HG02642 (cell line): ENCODE measurements at regions not wholly inside any gene's neighbourhood (a gene's known extent, or its start where the extent isn't known, plus 50 kb on each side); places are given as distances from the start of the nearest gene placed in this dataset.

ENCODE experiments used
- ATAC-seq: cut with Tn5 transposase; IDR thresholded peaks from one replicate; pipeline ENCODE4 v1.9.1; 2021; ENCODE audit warnings: mild to moderate bottlenecking; ENCODE audit not compliant: unreplicated experiment, poor library complexity

DNA sequence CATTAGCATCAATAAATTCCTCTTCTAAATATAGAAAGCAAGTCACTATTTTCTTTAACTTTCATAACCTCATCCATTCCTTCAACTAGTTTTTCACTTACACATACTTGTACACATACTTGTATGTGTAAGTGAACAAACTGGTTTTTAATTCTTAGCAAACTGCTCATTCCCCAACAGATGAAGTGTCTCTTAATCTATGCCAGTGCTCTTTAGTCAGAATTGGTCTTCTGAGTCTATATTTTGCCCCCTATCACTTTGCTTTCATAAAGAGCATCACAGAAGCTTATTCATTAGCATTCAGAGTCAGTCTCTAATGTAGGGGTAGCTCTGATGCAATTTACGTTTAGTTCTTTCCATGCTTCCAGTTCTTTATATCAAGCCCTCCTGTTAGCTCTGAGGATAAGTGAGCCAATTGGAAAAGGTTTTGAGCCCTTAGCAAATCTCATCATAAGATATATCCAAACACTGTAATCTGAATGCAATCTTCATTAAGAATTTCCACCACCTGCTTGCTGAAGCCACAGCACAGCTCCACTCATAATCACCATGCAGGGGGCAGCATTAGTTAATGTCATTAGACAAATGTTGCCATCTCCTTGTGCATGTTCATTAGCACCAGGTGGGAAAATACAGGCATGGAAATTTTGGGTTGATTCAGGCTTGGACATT lies 178.5 kb upstream of the SLC24A2 start:
- no peak for ATAC-seq

GRCh38 chr9:19965336-19965735 lies 176.5 kb upstream of the SLC24A2 start:
- ATAC-seq, result no peak

GRCh38 chr9:19947996-19948395 lies 159.2 kb upstream of the SLC24A2 start:
- no peak for ATAC-seq

DNA sequence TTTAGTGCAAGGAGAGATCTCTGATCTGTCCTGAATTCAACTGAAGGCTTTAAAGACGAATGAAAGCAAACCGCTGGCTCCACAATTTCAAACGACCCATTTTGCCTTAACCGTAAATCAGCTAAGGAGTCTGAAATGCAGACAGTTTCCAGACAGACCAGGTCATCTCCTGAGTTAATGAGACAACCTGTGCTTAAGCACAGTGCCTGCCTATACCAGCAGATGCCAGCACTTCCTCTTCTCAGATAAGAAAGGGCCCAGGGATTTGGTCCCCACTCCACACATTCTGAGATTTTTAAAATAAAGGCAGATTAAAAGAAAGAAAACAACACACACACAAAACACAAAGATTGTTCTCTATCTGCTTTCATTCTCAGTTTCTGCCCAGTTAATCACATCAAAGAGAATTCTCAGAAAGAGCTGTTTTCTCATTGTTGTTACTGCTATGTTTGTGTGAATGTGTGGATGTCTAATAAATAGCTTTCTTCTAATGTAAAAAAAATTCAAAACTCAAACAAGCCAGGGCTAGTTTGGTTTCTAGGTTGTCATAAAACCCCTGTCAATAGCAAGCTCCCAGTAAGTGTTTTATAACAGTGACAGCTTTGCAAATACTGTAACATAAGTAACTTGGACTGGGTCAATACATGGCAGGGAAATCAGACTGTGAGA lies 157.7 kb upstream of the SLC24A2 start:
- no peak for ATAC-seq

DNA sequence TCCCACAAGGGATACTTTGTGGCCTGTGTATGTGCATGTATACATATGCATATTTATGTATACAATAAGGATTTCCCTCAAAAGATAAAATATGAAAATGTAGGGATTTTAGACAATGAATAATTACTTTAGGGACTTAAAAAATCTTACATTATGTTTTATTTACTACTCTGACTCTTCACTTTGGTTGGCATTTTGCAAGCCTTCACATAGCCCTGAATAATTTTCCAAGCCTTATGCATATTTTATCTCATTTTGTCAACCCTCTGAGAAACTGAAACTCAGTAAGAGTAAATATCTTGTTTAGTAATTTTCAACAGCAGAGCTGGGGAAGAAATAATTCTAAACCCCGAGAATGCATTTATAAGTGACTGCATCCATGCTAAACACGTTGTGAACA lies 153.0 kb upstream of the SLC24A2 start:
- ATAC-seq, result no peak

GRCh38 chr9:19940811-19941535 lies 152.1 kb upstream of the SLC24A2 start:
- no peak for ATAC-seq

DNA sequence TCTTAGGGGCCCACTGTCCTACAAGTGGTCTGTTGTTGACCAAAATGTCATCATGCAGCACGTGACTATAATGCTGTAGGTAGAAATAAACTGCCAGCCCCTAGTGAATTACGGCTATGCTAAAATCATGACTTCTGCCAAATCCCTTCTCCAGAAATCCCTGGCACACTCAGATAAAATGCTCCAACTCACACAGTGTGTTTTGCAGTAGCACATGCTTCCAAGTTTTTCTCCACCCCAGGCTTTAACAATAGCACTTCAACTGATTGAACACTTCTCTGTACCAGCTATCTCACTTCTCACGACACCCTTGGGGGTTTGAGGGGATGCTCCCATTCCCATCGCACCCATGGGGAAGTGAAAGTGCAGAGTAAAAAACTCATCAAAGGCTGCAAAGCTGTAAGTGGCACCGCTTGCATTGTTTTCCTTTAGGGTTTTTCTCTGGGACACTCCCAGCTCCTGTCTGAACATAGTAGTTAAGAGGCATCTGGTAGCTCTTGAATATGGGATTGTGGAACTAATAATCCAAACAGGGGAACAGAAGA lies 151.0 kb upstream of the SLC24A2 start:
- no peak for ATAC-seq

DNA sequence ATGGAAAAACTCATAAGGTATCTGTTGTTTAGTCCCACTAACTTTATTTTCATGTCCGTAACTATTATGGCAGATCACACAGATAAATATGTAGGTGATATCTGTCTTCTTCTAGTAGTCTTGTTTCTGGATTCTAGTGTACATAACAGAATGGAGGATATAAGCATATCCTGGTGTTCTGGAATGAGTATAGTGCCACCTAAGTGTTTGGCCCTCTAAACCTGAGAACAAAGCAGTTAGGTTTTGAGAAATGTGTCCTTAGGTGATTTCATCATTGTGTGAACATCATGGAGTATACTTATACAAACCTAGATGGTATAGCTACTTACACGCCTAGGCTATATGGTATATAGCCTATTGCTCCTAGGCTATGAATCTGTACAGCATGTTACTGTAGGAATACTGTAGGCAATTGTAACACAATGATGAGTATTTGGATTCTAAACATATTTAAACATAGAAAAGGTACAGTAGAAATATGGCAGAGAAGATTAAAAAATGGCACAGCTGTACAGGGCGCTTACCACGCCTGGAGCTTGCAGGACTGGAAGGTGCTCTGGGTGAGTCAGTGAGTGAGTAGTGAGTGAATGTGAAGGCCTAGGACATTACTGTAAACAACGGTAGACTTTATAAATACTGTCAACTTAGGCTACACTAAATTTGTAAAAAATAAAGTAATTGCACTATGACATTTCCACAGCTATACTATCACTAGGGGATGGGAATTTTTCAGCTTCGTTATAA lies 150.3 kb upstream of the SLC24A2 start:
- no peak for ATAC-seq

DNA sequence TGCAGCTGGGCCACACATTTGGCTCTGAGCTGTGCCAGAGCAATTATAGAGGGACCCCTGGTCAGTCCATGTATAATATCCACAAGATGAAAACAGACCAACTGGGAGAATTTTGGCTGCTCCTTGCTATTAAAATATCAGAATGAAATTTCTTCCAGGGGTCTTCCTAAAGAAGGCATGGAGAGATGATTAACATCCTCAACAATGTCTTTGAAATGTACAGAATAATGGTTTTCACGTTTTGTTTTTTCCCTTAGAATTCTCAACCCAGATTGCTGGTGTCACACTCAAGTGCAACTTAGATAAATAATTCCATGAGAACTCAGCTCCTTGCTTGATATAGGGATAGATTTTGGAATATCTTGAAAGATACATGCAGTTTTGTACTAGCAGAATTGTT lies 148.3 kb upstream of the SLC24A2 start:
- ATAC-seq, result no peak

GRCh38 chr9:19936598-19936997 lies 147.8 kb upstream of the SLC24A2 start:
- no peak for ATAC-seq

DNA sequence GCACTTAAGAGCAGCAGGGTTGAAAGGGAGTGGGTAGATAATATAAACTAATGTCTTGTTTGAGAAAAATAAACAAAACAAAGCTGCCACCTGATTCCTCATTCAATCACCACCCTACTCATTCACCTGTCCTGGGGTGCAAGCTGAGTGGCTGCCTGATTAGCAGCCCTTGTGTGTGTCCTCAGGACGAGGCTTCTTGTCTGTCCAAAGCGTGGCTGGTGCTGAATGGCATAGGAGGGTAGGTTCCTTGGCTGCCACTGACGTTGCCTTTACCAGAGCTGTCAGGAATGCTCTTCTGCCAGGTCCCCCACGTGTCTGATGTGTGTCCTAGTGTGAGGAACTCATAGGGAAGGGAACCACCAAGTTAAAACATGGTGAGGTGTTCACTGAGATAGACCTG lies 146.6 kb upstream of the SLC24A2 start:
- ATAC-seq, result no peak

DNA sequence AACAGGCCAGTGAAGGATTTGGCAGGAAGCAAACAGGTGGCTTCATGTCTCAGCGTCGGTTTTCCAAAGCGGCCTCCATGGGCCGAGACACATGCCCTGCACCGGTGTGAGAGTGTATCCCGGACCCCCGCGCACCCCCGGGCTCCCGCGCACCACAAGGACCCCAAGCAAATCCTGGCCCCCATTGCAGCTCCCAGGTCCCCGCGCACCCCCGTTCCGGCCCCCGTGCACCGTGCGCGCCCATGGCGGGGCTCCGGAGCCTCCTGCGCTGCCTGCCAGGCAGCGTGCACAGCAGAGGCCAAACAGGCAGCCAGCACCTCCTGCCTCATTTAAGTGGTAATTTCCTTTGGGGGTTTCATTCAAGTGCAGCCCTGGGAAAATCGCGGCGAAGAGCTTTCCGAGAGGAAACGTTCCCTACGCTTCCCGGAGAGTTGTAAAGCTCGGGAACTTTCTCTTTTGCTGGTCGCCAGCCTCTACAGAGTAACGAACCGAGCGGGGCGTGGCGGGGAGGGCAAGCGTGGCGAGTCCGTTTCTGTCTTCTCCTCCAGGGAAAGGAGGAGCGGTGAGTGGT lies 145.5 kb upstream of the SLC24A2 start:
- ATAC-seq, result no peak

DNA sequence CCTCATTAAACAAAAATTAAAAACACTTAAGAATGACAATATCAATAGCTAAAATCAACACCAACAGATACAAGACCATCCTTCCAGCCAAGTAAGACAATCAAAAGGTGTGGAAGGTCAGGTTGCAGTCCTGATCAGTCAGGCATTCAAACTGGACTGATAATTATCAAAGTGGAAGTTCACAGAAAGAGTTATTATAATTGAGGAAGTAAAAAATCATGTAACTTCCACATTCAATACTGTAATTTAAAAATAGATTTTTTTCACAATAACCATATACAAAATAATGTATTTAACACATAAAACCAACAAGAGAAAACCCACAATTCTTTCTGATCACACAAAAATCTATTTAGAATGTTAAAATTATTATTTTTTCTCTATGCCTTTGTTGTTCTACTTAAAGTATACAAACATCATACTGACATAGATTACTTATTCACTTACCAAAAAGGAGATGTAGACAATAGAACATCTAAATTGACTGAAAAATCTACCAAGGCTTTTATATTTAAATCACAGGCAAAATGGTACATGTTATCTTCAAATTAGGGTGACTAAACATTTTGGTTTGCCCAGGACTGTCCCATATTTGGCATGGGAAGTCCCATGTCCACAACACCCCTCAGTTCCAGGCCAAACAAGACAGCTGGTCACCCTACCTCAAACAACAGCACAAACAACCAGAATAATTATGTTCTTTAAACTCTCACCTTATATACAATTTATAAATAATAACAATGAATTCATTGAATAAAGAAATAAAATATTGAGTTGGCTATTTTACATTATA lies 142.5 kb upstream of the SLC24A2 start:
- ATAC-seq, result no peak

- no peak for ATAC-seq
Measured at GRCh38 chr9:19927560-19927959, 138.7 kb upstream of the SLC24A2 start.

- no peak for ATAC-seq
Measured at GRCh38 chr9:19926774-19927173, 137.9 kb upstream of the SLC24A2 start.

- peak; percentile 97 for ATAC-seq
Measured at GRCh38 chr9:19925674-19926503, 137.1 kb upstream of the SLC24A2 start.

DNA sequence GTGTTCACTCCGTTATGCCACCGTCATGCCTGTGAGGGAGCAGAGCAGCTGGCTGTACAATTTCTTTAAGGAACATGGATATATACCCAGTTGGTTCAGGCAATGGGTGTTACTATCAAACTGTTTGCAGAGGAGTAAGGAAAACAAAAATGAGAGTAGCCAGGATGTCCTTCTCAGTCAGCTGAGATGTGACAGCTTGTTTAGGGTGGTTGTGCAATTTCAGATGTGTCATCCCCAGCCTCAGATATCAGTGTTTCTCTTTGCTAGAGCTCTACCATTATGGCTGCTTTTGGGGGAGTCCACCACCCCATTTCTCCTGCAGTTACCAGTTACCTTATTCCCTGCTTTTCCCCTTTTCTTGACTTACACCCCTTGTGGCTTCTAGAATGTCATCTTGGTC lies 135.2 kb upstream of the SLC24A2 start:
- ATAC-seq, result no peak

DNA sequence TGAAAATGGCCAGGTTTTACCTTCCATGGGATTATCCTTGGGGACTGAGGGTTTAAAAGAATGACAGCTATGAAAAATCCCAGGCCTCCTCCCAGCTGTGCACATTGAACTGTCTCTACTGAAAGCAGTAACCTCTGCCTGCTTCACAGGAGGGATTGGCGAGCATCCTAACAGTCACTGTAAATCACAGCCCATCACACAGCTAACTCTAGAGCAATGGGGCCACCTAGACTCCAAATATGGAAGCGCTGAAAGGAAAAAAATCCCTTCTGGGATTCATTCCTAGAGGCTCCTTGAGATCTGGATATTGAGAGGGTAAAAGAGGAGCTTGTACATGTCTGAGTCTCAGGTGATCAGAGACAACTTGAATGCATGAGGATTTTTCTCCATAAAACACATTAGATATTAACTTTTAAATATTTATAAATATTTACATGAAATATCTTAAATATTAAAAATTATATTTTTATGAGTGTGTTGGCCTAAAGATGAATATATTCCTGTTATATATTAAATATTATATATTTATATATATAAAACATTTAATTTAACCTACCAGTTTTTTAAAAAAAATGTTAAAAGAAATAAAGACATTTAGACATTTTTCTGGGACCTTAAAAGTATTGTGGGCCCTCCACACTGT lies 133.8 kb upstream of the SLC24A2 start:
- ATAC-seq, result no peak
